WI38 (cell line): ENCODE measurements at regions not wholly inside any gene's neighbourhood (a gene's known extent, or its start where the extent isn't known, plus 50 kb on each side); places are given as distances from the start of the nearest gene placed in this dataset.

Experiments used
- H3K4me3 ChIP-seq: 2 replicates; pipeline ENCODE4 v1.5.1; 2011; ENCODE audit warnings: low read depth, mild to moderate bottlenecking, control low read depth, low read length
- TF ChIP-seq, protein P1 (sequence below): IDR thresholded peaks from 2 replicates; pipeline ENCODE4 v1.5.1; 2012; ENCODE audit warnings: low read depth, mild to moderate bottlenecking, control low read depth, low read length

- H3K4me3 ChIP-seq = no peak overlapping the region
- TF ChIP-seq, protein P1, sequence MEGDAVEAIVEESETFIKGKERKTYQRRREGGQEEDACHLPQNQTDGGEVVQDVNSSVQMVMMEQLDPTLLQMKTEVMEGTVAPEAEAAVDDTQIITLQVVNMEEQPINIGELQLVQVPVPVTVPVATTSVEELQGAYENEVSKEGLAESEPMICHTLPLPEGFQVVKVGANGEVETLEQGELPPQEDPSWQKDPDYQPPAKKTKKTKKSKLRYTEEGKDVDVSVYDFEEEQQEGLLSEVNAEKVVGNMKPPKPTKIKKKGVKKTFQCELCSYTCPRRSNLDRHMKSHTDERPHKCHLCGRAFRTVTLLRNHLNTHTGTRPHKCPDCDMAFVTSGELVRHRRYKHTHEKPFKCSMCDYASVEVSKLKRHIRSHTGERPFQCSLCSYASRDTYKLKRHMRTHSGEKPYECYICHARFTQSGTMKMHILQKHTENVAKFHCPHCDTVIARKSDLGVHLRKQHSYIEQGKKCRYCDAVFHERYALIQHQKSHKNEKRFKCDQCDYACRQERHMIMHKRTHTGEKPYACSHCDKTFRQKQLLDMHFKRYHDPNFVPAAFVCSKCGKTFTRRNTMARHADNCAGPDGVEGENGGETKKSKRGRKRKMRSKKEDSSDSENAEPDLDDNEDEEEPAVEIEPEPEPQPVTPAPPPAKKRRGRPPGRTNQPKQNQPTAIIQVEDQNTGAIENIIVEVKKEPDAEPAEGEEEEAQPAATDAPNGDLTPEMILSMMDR = no peak
Measured at GRCh38 chr5:56529666-56530430, 285.5 kb upstream of the MAP3K1 start.

GRCh38 chr5:56527174-56527573, 288.2 kb upstream of the MAP3K1 start:
- TF ChIP-seq, protein P1 = no peak
- H3K4me3 ChIP-seq = no peak overlapping the region

DNA sequence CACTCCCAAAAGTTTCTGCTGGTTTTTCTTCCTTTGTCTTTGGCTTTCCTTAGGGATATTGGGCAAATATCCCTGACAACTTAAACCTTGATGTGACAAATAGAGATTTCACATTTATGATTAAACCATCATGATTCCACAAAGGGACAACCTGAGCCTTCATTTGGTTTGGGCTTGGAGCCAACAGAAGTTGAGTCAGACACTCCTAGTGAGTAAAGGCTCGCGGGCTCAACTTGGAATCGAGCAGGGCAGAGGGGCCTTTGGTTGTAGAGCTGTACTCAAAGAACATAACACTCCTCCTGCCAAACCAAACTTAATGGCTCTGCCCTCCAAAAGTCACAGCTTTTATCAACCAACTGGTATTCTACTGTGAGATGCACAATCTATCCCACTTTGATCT, 290.2 kb upstream of the MAP3K1 start:
- H3K4me3 ChIP-seq = no peak overlapping the region
- TF ChIP-seq, protein P1 = no peak

- H3K4me3 ChIP-seq = no peak overlapping the region
- TF ChIP-seq, protein P1 = no peak
Measured at GRCh38 chr5:56523790-56524575, 290.9 kb upstream of the ANKRD55 start.

DNA sequence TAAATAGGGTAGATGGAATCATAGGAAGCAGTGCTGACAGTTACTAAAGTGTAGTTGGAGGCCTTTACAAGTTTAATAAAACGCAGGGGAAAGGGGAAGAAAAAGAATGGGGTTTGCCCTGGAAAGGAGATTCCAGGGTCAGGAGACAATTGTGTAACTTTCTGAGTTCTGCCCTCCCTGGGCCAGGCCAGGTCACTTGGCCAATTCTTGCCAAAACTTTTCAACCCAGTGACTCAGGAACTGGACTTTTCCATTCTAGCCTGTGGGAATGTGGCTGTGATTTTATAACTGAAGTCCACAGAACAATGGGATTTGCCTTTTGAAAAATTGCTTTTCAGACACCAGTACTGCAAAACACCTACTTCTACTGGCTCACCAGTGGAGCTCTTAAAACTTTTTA, 289.8 kb upstream of the ANKRD55 start:
- no peak overlapping the region for H3K4me3 ChIP-seq
- TF ChIP-seq, protein P1 = no peak

DNA sequence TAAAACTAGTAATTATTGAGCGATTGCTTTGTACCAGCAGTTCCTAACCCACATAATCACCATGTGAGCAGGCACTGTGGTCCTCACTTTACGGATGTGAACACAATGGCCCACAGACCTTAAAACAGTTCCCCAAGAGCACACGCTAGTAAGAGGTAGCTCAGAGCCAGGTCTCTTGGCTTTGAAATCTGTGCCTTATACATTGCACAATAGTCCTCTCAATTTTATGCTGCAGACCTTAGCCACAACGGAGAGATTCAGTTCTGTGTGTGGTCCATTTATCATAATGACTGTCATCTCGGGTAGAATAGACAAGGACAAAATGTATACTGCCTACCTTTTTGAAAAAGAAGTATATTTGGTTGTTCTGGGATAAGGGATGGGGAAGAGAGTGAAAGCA, 289.0 kb upstream of the ANKRD55 start:
- TF ChIP-seq, protein P1 = no peak

DNA sequence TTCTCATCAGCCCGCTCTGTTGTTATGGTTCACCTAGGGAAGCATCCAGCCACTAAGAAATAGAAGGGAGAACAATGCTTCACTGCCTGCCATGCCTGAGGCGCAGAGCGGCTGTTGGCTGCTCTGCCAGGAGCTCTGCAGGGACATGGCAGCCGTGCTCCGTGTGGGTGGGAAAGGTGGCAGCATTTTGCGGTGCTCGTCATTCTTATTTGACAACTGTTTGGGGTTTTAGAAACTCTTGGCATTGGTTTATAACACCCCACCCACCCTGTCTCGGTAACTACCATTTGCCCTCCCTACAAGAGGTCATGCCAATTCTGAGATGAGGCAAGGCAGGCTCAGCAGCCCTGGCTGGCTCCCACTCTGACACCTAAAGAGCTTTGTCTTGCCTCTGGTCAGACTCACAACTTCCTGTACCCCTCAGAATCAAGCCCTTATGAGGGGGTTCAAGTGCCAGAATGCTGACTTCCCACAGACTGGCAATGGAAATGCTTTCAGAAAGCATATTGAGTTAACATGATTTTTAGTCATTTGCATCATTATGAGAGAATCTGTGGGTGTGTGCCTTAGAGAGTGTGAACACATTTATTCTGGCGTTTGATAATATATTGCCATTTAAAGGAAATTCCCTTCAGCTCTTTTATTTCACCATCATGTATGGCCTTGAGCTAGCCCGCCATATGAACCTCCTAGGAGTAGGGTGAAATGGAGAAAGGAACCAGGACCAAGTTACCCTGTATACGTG, 288.0 kb upstream of the ANKRD55 start:
- TF ChIP-seq, protein P1 = no peak
- H3K4me3 ChIP-seq = no peak overlapping the region

More for the DNA sequence above, 289.0 kb upstream of the ANKRD55 start:
- H3K4me3 ChIP-seq = no peak overlapping the region
